ENCODE measurements at regions not wholly inside any gene's neighbourhood (a gene's known extent, or its start where the extent isn't known, plus 50 kb on each side); places are given as distances from the start of the nearest gene placed in this dataset.

- TF ChIP-seq, protein P1, sequence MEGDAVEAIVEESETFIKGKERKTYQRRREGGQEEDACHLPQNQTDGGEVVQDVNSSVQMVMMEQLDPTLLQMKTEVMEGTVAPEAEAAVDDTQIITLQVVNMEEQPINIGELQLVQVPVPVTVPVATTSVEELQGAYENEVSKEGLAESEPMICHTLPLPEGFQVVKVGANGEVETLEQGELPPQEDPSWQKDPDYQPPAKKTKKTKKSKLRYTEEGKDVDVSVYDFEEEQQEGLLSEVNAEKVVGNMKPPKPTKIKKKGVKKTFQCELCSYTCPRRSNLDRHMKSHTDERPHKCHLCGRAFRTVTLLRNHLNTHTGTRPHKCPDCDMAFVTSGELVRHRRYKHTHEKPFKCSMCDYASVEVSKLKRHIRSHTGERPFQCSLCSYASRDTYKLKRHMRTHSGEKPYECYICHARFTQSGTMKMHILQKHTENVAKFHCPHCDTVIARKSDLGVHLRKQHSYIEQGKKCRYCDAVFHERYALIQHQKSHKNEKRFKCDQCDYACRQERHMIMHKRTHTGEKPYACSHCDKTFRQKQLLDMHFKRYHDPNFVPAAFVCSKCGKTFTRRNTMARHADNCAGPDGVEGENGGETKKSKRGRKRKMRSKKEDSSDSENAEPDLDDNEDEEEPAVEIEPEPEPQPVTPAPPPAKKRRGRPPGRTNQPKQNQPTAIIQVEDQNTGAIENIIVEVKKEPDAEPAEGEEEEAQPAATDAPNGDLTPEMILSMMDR (conservative IDR thresholded peaks at IDR 0.05; ENCODE audit: low read length), result no peak
- no peak overlapping the region for H3K4me3 ChIP-seq (ENCODE audit: low read length)
- DNase-seq (ENCODE audit: low read depth), result no peak
Measured at GRCh38 chr2:204219196-204219595, 282.6 kb downstream of the ICOS start.

DNA sequence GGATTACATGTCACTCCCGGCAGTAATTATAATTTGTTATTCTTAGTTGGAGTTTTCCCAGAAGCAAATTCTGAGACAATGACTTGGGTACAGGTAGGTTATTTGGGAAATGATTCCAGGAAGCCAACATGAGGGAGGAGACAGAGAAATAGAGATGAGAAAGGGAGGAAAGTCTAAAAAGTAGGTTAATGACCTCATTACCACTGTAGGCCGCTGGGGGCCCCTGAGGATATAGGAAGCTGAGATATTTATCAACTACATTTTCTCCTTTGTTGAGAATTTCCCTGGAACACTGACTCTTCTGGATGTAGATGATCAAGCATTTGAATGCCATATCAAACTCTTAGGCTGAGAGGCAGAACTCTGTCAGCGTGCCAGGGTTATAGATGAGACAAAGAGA is 284.3 kb downstream of the ICOS start:
- H3K4me3 ChIP-seq (ENCODE audit: low read length), result no peak overlapping the region
- no peak for DNase-seq (ENCODE audit: low read depth)
- TF ChIP-seq, protein P1 (conservative IDR thresholded peaks at IDR 0.05; ENCODE audit: low read length), result no peak

DNA sequence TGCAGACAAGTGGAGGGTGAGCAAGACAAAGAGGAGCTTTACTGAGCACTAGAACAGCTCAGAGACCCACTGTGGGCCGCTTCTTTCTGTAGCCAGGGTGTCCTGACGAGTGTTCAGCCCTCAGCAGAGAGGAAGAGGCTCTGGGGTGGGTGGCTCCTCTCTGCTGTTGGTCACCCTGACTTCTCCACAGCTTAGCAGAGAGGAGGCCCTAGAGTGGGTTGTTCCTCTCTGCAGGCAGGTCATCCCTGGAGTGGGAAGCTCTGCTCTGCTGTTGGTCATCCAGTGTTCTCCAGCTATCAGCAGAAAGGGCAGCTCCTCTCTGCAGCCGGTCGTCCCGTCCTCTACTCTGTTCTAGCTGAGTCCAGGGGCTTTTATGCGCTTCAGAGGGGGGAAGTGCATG is 286.5 kb downstream of the ICOS start:
- no peak overlapping the region for H3K4me3 ChIP-seq (ENCODE audit: low read length)
- TF ChIP-seq, protein P1 (conservative IDR thresholded peaks at IDR 0.05; ENCODE audit: low read length), result no peak
- no peak for DNase-seq (ENCODE audit: low read depth)

- DNase-seq (ENCODE audit: low read depth), result no peak
- TF ChIP-seq, protein P1 (conservative IDR thresholded peaks at IDR 0.05; ENCODE audit: low read length), result no peak
- H3K4me3 ChIP-seq (ENCODE audit: low read length), result no peak overlapping the region
Measured at GRCh38 chr2:204223544-204223943, 287.0 kb downstream of the ICOS start.

GRCh38 chr2:204225671-204226073 is 289.1 kb downstream of the ICOS start:
- TF ChIP-seq, protein P1 (conservative IDR thresholded peaks at IDR 0.05; ENCODE audit: low read length), result no peak
- no peak overlapping the region for H3K4me3 ChIP-seq (ENCODE audit: low read length)
- DNase-seq (ENCODE audit: low read depth), result no peak

- DNase-seq (ENCODE audit: low read depth), result no peak
- H3K4me3 ChIP-seq (ENCODE audit: low read length), result no peak overlapping the region
- TF ChIP-seq, protein P1 (conservative IDR thresholded peaks at IDR 0.05; ENCODE audit: low read length), result no peak
Measured at GRCh38 chr2:204226305-204226880, 289.8 kb downstream of the ICOS start.

- DNase-seq (ENCODE audit: low read depth), result no peak
- no peak overlapping the region for H3K4me3 ChIP-seq (ENCODE audit: low read length)
- TF ChIP-seq, protein P1 (conservative IDR thresholded peaks at IDR 0.05; ENCODE audit: low read length), result no peak
Measured at GRCh38 chr2:204228169-204228886, 291.8 kb downstream of the ICOS start.

Measured in AG10803 (cell line).